GM12891 (cell line): ENCODE measurements at regions not wholly inside any gene's neighbourhood (a gene's known extent, or its start where the extent isn't known, plus 50 kb on each side); places are given as distances from the start of the nearest gene placed in this dataset.

Source experiments
- DNase-seq: peaks from one replicate; pipeline ENCODE4 v3.0.0; 2011; ENCODE audit warnings: low spot score; ENCODE audit not compliant: insufficient read length
- FAIRE-seq: peaks from 2 replicates; lab custom pipeline; 2011; peaks lifted over from hg19 to GRCh38; lab: Jason Lieb, UNC
- PAX5 ChIP-seq: IDR thresholded peaks from 2 replicates; pipeline ENCODE4 v1.6.1; 2011; ENCODE audit warnings: low read length, moderate library complexity, mild to moderate bottlenecking; ENCODE audit not compliant: insufficient read depth, severe bottlenecking
- POLR2A ChIP-seq: IDR thresholded peaks from 2 replicates; pipeline ENCODE4 v1.6.1; 2011; ENCODE audit warnings: low read depth, low read length, control low read depth
- POLR2AphosphoS5 ChIP-seq: IDR thresholded peaks from 2 replicates; pipeline ENCODE4 v1.6.1; 2011; ENCODE audit warnings: low read depth, low read length, control low read depth
- POU2F2 ChIP-seq: IDR thresholded peaks from 2 replicates; pipeline ENCODE4 v1.6.1; 2011; ENCODE audit warnings: low read depth, mild to moderate bottlenecking, control low read depth, low read length, moderate library complexity
- SPI1 ChIP-seq: IDR thresholded peaks from 2 replicates; pipeline ENCODE4 v1.6.1; 2011; ENCODE audit warnings: low read depth, low read length, control low read depth
- TAF1 ChIP-seq: IDR thresholded peaks from 2 replicates; pipeline ENCODE4 v1.6.1; 2011; ENCODE audit warnings: low read depth, low read length, control low read depth

- DNase-seq (no peak), FAIRE-seq (no peak)
- no peak for TF ChIP-seq POLR2AphosphoS5
- TF ChIP-seq PAX5 = no peak
- TF ChIP-seq POLR2A = no peak
- TF ChIP-seq TAF1 = no peak
- TF ChIP-seq SPI1 = no peak
- no peak for TF ChIP-seq POU2F2
These were observed 434.5 kb upstream of the NAALADL2 start for GRCh38 chr3:174424656-174425055.

GRCh38 chr3:174425422-174425821 lies 433.7 kb upstream of the NAALADL2 start:
- no peak for FAIRE-seq
- no peak for DNase-seq
- no peak for TF ChIP-seq TAF1
- TF ChIP-seq POLR2AphosphoS5 = no peak
- TF ChIP-seq SPI1 = no peak
- no peak for TF ChIP-seq PAX5
- no peak for TF ChIP-seq POU2F2
- TF ChIP-seq POLR2A = no peak

DNA sequence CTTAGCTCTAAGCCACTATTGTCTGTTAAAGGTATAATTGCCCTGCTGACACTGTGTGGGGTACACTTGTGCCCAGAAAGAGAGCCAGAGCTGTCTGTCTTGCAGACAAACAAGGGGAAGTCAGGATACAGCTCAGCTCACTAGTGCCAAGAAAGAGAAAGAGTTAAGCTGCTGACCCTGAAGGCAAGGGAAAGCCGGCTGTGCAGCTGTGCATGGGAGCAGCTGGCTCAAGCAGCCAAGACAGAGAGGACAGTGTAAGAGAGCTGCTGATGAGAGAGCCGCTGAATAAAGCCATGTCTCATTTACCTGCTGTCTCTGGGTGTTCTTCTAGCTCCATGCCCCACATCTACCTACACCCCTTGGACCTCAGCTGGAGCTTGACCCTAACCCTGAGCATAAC lies 428.1 kb upstream of the NAALADL2 start:
- FAIRE-seq (no peak), DNase-seq (no peak)
- no peak for TF ChIP-seq POLR2A
- no peak for TF ChIP-seq SPI1
- no peak for TF ChIP-seq POU2F2
- no peak for TF ChIP-seq PAX5
- no peak for TF ChIP-seq TAF1
- TF ChIP-seq POLR2AphosphoS5 = no peak

DNA sequence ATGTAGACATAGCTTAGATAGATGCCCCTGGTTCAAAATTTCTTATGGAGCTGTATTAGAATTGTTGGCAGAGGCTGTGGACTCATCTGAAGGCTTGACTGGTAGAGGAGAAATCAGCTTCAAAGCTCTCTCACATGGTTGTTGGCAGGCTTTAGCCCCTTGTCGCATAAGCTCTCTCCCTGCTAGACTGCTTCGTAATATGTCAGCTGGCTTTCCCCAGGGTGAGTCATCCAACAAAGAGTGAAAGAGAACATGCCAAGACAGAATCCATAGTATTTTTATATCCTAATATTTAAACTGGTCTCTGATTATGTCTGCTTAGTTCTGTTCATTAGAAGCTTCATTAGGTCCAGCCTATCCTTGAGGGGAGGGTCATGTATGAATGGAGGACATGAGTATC lies 427.4 kb upstream of the NAALADL2 start:
- FAIRE-seq (no peak), DNase-seq (no peak)
- no peak for TF ChIP-seq SPI1
- no peak for TF ChIP-seq TAF1
- TF ChIP-seq POLR2AphosphoS5 = no peak
- TF ChIP-seq POLR2A = no peak
- no peak for TF ChIP-seq POU2F2
- TF ChIP-seq PAX5 = no peak

- TF ChIP-seq POU2F2 (no peak), POLR2A (no peak), TAF1 (no peak), SPI1 (no peak), POLR2AphosphoS5 (no peak), PAX5 (no peak)
- FAIRE-seq = no peak
- DNase-seq = no peak
These were observed 422.8 kb upstream of the NAALADL2 start for GRCh38 chr3:174436367-174436766.

- FAIRE-seq = no peak
- no peak for DNase-seq
- no peak for TF ChIP-seq POLR2AphosphoS5
- no peak for TF ChIP-seq POLR2A
- TF ChIP-seq SPI1 = no peak
- no peak for TF ChIP-seq POU2F2
- no peak for TF ChIP-seq TAF1
- no peak for TF ChIP-seq PAX5
These were observed 420.5 kb upstream of the NAALADL2 start for GRCh38 chr3:174438501-174439145.

DNA sequence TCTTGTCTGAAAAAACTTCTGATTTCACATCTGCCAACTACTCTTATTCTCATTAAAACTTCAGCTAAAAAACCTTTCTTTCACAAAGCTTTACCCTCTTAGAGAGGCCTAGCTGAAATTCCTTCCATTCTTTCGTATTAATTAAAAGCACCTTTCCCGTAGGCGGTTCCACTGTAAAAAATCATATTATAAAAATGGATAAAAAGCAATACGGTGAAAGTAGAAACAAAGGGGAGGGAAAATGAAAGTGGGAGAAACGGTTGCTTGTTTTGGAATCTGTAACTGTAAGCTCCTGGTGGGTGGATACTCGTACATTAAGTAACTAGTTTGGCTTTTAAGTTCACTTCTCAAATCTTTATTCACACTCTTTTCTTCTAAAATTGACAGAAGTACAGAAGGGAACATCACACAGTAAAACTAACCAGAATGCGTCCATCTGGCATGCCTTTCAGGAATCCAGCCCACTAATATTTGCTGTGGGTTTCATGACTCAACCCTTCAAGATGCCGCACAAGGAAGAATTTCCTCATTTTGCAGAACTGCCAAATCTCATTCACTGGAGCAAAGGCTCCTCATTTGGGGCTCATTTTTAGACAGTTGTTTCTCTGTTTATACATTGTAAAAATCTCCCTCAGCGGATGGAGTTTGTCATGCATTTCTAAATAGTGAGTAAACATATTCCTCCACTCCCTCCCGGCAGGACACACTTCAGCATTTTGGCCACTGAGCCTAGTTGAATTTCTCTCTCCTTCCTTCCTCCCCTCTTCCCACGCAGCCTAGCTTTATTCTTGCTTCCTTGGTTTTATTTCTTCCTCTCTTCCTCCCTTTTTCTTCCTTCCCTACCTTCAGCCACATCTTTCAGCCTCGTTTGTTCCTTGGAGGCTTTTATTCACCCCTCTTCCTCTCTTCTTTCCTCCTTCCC lies 419.5 kb upstream of the NAALADL2 start:
- TF ChIP-seq POLR2A (no peak), POU2F2 (no peak), SPI1 (no peak), TAF1 (no peak), PAX5 (no peak), POLR2AphosphoS5 (no peak)
- DNase-seq (no peak), FAIRE-seq (no peak)

- TF ChIP-seq POLR2A (no peak), PAX5 (no peak), POLR2AphosphoS5 (no peak), TAF1 (no peak), SPI1 (no peak), POU2F2 (no peak)
- FAIRE-seq = no peak
- no peak for DNase-seq
These were observed 418.9 kb upstream of the NAALADL2 start for GRCh38 chr3:174440253-174440701.

DNA sequence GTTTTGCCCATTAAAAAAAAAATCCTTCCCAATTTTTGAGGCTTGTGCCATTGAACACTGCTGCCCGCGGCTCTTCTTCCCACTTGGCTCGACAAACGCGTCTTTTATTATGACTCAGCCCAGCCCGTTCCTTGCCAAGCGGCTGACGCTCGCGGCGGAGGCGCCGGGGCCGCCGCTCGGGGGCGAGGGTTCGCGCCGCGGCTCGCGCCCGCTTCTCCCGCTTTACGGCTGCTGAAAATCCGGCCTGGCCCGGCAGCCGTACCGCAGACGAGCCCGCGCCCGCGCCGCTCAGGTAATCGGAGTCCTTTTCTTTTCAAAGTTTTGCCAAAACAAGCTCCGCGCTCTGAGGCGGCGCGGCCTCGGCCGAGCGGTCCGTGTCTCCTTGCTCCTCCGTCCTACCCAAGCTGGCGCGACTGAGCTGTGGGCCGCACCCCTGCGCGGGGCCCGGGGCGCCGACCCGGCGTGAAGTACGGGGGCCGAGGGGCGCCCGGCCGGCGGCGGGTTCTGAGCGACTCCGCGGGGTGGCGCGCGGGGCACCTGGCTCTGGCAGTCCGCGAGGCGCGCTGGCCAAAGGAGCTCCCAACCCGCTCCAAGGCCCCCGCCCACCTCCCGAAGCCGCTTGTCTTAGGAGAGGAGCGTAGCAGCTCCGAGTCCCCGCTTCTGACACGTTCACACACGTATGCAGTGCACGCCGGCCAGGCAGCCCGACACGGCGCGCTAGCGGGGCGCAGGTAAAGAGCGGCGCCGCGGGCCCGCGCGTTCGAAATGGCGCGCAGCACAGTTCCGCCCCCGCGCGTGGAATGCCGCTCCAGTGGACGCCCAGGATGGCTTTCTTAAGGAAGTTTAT lies 418.2 kb upstream of the NAALADL2 start:
- TF ChIP-seq TAF1 (no peak), POLR2AphosphoS5 (no peak), PAX5 (no peak), POLR2A (no peak), POU2F2 (no peak), SPI1 (no peak)
- FAIRE-seq (peak; percentile 45), DNase-seq (peak; percentile 44)
